ENCODE measurements at regions not wholly inside any gene's neighbourhood (a gene's known extent, or its start where the extent isn't known, plus 50 kb on each side); places are given as distances from the start of the nearest gene placed in this dataset.

GRCh38 chr12:65590318-65590717 lies 234.0 kb upstream of the HMGA2 start:
- Histone ChIP-seq H3K4me3 (ENCODE audit: low read length) (no peak overlapping the region), H3K9ac (ENCODE audit: low read length) (no peak overlapping the region), H3K9me3 (ENCODE audit: control insufficient read depth, low read length) (no peaks in the 10 kb centered on the region), H3K4me1 (ENCODE audit: control insufficient read depth, insufficient read depth, low read length) (no peaks in the 10 kb centered on the region), H3K36me3 (ENCODE audit: control insufficient read depth, insufficient read depth, low read length) (no peaks in the 10 kb centered on the region), H3K27me3 (ENCODE audit: control insufficient read depth, insufficient read depth, low read length) (no peaks in the 10 kb centered on the region)

- no peaks in the 10 kb centered on the region for H3K36me3 ChIP-seq (ENCODE audit: control insufficient read depth, insufficient read depth, low read length)
- no peaks in the 10 kb centered on the region for H3K9me3 ChIP-seq (ENCODE audit: control insufficient read depth, low read length)
- no peak overlapping the region for H3K4me3 ChIP-seq (ENCODE audit: low read length)
- H3K9ac ChIP-seq (ENCODE audit: low read length) = no peak overlapping the region
- H3K27me3 ChIP-seq (ENCODE audit: control insufficient read depth, insufficient read depth, low read length) = no peaks in the 10 kb centered on the region
- no peaks in the 10 kb centered on the region for H3K4me1 ChIP-seq (ENCODE audit: control insufficient read depth, insufficient read depth, low read length)
These were observed 231.9 kb upstream of the HMGA2 start for GRCh38 chr12:65592416-65592815.

GRCh38 chr12:65593239-65593701 lies 231.0 kb upstream of the HMGA2 start:
- Histone ChIP-seq H3K9ac (ENCODE audit: low read length) (no peak overlapping the region), H3K27me3 (ENCODE audit: control insufficient read depth, insufficient read depth, low read length) (no peaks in the 10 kb centered on the region), H3K4me1 (ENCODE audit: control insufficient read depth, insufficient read depth, low read length) (no peaks in the 10 kb centered on the region), H3K4me3 (ENCODE audit: low read length) (no peak overlapping the region), H3K36me3 (ENCODE audit: control insufficient read depth, insufficient read depth, low read length) (no peaks in the 10 kb centered on the region), H3K9me3 (ENCODE audit: control insufficient read depth, low read length) (no peaks in the 10 kb centered on the region)

- H3K36me3 ChIP-seq (ENCODE audit: control insufficient read depth, insufficient read depth, low read length) = no peaks in the 10 kb centered on the region
These were observed 229.9 kb upstream of the HMGA2 start for GRCh38 chr12:65594409-65594808.

GRCh38 chr12:65595016-65595560 lies 229.2 kb upstream of the HMGA2 start:
- H3K36me3 ChIP-seq (ENCODE audit: control insufficient read depth, insufficient read depth, low read length) = no peaks in the 10 kb centered on the region
- no peaks in the 10 kb centered on the region for H3K4me1 ChIP-seq (ENCODE audit: control insufficient read depth, insufficient read depth, low read length)
- no peak overlapping the region for H3K9ac ChIP-seq (ENCODE audit: low read length)
- H3K4me3 ChIP-seq (ENCODE audit: low read length) = no peak overlapping the region
- no peaks in the 10 kb centered on the region for H3K9me3 ChIP-seq (ENCODE audit: control insufficient read depth, low read length)
- no peaks in the 10 kb centered on the region for H3K27me3 ChIP-seq (ENCODE audit: control insufficient read depth, insufficient read depth, low read length)

More at GRCh38 chr12:65594409-65594808, 229.9 kb upstream of the HMGA2 start:
- Histone ChIP-seq H3K4me1 (ENCODE audit: control insufficient read depth, insufficient read depth, low read length) (no peaks in the 10 kb centered on the region), H3K4me3 (ENCODE audit: low read length) (no peak overlapping the region), H3K9me3 (ENCODE audit: control insufficient read depth, low read length) (no peaks in the 10 kb centered on the region), H3K9ac (ENCODE audit: low read length) (no peak overlapping the region), H3K27me3 (ENCODE audit: control insufficient read depth, insufficient read depth, low read length) (no peaks in the 10 kb centered on the region)

GRCh38 chr12:65596514-65597091 lies 227.7 kb upstream of the HMGA2 start:
- Histone ChIP-seq H3K9me3 (ENCODE audit: control insufficient read depth, low read length) (no peaks in the 10 kb centered on the region), H3K36me3 (ENCODE audit: control insufficient read depth, insufficient read depth, low read length) (no peaks in the 10 kb centered on the region), H3K9ac (ENCODE audit: low read length) (no peak overlapping the region)

GRCh38 chr12:65597527-65597926 lies 226.8 kb upstream of the HMGA2 start:
- Histone ChIP-seq H3K9ac (ENCODE audit: low read length) (no peak overlapping the region), H3K4me3 (ENCODE audit: low read length) (no peak overlapping the region), H3K27me3 (ENCODE audit: control insufficient read depth, insufficient read depth, low read length) (no peaks in the 10 kb centered on the region)

More at GRCh38 chr12:65596514-65597091, 227.7 kb upstream of the HMGA2 start:
- Histone ChIP-seq H3K27me3 (ENCODE audit: control insufficient read depth, insufficient read depth, low read length) (no peaks in the 10 kb centered on the region), H3K4me3 (ENCODE audit: low read length) (no peak overlapping the region), H3K4me1 (ENCODE audit: control insufficient read depth, insufficient read depth, low read length) (no peaks in the 10 kb centered on the region)

GRCh38 chr12:65598688-65599087 lies 225.6 kb upstream of the HMGA2 start:
- H3K4me3 ChIP-seq (ENCODE audit: low read length) = no peak overlapping the region
- no peaks in the 10 kb centered on the region for H3K36me3 ChIP-seq (ENCODE audit: control insufficient read depth, insufficient read depth, low read length)
- H3K9me3 ChIP-seq (ENCODE audit: control insufficient read depth, low read length) = no peaks in the 10 kb centered on the region
- no peak overlapping the region for H3K9ac ChIP-seq (ENCODE audit: low read length)
- H3K4me1 ChIP-seq (ENCODE audit: control insufficient read depth, insufficient read depth, low read length) = peaks cover 13% of the 10 kb centered on the region
- no peaks in the 10 kb centered on the region for H3K27me3 ChIP-seq (ENCODE audit: control insufficient read depth, insufficient read depth, low read length)

More at GRCh38 chr12:65597527-65597926, 226.8 kb upstream of the HMGA2 start:
- Histone ChIP-seq H3K4me1 (ENCODE audit: control insufficient read depth, insufficient read depth, low read length) (peaks cover 8% of the 10 kb centered on the region), H3K9me3 (ENCODE audit: control insufficient read depth, low read length) (no peaks in the 10 kb centered on the region), H3K36me3 (ENCODE audit: control insufficient read depth, insufficient read depth, low read length) (no peaks in the 10 kb centered on the region)

GRCh38 chr12:65602253-65602609 lies 222.1 kb upstream of the HMGA2 start:
- Histone ChIP-seq H3K4me3 (ENCODE audit: low read length) (no peak overlapping the region), H3K36me3 (ENCODE audit: control insufficient read depth, insufficient read depth, low read length) (no peaks in the 10 kb centered on the region), H3K9ac (ENCODE audit: low read length) (no peak overlapping the region), H3K4me1 (ENCODE audit: control insufficient read depth, insufficient read depth, low read length) (peaks cover 22% of the 10 kb centered on the region), H3K27me3 (ENCODE audit: control insufficient read depth, insufficient read depth, low read length) (no peaks in the 10 kb centered on the region), H3K9me3 (ENCODE audit: control insufficient read depth, low read length) (no peaks in the 10 kb centered on the region)

- Histone ChIP-seq H3K27me3 (ENCODE audit: control insufficient read depth, insufficient read depth, low read length) (no peaks in the 10 kb centered on the region), H3K9me3 (ENCODE audit: control insufficient read depth, low read length) (no peaks in the 10 kb centered on the region), H3K4me1 (ENCODE audit: control insufficient read depth, insufficient read depth, low read length) (peaks cover 22% of the 10 kb centered on the region), H3K36me3 (ENCODE audit: control insufficient read depth, insufficient read depth, low read length) (no peaks in the 10 kb centered on the region), H3K9ac (ENCODE audit: low read length) (no peak overlapping the region), H3K4me3 (ENCODE audit: low read length) (no peak overlapping the region)
These were observed 221.5 kb upstream of the HMGA2 start for GRCh38 chr12:65602610-65603295.

- H3K4me3 ChIP-seq (ENCODE audit: low read length) = no peak overlapping the region
- peaks cover 22% of the 10 kb centered on the region for H3K4me1 ChIP-seq (ENCODE audit: control insufficient read depth, insufficient read depth, low read length)
- H3K27me3 ChIP-seq (ENCODE audit: control insufficient read depth, insufficient read depth, low read length) = no peaks in the 10 kb centered on the region
- no peaks in the 10 kb centered on the region for H3K9me3 ChIP-seq (ENCODE audit: control insufficient read depth, low read length)
- no peak overlapping the region for H3K9ac ChIP-seq (ENCODE audit: low read length)
- no peaks in the 10 kb centered on the region for H3K36me3 ChIP-seq (ENCODE audit: control insufficient read depth, insufficient read depth, low read length)
These were observed 220.6 kb upstream of the HMGA2 start for GRCh38 chr12:65603438-65604351.

- no peaks in the 10 kb centered on the region for H3K27me3 ChIP-seq (ENCODE audit: control insufficient read depth, insufficient read depth, low read length)
- no peaks in the 10 kb centered on the region for H3K9me3 ChIP-seq (ENCODE audit: control insufficient read depth, low read length)
- no peaks in the 10 kb centered on the region for H3K36me3 ChIP-seq (ENCODE audit: control insufficient read depth, insufficient read depth, low read length)
- H3K9ac ChIP-seq (ENCODE audit: low read length) = no peak overlapping the region
- H3K4me3 ChIP-seq (ENCODE audit: low read length) = no peak overlapping the region
- H3K4me1 ChIP-seq (ENCODE audit: control insufficient read depth, insufficient read depth, low read length) = peaks cover 27% of the 10 kb centered on the region
These were observed 219.3 kb upstream of the HMGA2 start for GRCh38 chr12:65605019-65605418.
